Pulmonary artery endothelial cell (primary cell): ENCODE measurements at regions not wholly inside any gene's neighbourhood (a gene's known extent, or its start where the extent isn't known, plus 50 kb on each side); places are given as distances from the start of the nearest gene placed in this dataset.

Experiments used
- DNase-seq: peaks from one replicate; pipeline ENCODE4 v3.0.0-alpha.2; 2011; ENCODE audit warnings: low read depth, low spot score

DNA sequence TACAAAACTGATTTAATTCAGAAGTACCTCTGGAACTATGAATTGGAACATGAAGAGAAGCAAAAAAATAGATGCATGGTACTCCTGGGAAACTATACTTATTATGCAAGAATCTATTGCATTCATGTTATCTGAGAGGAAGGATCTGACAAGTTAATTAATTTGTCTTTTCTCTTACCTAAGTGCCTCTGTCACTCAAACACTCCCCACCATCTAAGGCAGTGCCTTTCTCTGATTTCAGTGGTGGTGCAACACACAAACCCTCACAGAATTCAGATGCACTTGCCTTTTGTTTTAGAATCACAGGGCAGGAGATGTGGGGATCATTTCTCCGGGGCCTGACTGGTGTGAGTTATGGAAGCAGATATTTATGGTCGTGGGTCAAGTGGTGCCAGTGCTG is 52.5 kb upstream of the C9orf72 start:
- DNase-seq: no peak

DNA sequence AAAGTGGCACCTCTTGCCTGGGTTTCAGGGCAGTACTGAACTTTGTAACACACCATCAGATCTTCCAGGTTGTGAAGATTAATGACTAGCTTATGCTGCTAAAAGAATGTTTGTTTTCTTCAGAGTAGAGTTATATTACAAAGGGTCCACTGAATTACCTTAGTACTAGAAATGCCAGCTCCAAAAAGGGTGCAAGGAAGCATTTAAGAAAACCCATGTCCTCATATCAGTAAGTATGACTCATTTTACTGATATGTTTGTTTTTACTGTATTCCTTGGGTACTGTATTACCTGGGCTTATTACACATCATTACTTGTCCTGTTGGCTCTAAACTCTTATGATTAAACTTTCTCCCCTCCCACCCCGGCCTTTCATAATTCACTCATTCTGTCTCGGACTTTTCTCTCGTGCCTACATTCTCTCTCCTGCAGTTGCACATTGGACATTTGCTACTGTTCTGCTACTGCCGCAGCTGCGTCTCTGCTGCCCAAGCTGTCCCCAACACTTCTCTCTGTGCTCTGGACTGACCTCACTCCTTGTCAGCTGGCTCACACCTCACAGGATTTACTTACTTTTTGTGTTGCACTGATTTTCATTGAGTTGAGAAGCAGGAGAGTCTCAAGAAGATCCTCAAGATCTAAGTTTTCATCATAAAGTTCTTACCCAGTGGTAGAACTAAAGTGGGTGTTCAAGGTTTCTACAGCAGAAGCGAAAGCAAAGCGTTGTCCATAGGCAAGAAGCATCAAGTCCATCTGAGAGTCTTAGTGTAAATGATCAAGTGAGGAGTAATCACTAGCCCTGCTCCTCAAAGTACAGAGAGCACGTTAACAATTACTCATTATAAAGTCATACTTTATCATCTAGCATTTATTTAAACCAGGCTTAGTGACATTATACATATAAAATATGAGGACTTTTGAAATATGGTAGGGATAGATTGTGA is 53.2 kb upstream of the C9orf72 start:
- DNase-seq: no peak

DNA sequence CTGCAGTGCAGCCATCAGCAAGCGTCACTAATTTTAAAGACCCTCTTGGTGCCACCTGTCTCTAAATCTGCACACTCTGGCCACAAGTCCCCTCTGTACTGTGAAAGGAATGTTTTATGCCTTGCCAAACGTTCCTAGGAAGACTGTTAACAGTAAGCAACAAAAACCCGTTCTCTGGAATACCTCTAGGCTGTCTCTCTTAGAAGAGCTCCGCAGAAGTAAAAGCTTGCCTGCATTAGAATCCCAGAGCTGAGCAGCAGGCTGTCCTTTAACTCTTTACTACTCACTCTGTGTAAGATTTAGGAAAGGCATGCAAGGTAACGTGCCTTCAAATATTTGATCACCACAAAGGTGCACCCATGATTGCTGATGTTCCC is 53.9 kb upstream of the C9orf72 start:
- no peak for DNase-seq

DNA sequence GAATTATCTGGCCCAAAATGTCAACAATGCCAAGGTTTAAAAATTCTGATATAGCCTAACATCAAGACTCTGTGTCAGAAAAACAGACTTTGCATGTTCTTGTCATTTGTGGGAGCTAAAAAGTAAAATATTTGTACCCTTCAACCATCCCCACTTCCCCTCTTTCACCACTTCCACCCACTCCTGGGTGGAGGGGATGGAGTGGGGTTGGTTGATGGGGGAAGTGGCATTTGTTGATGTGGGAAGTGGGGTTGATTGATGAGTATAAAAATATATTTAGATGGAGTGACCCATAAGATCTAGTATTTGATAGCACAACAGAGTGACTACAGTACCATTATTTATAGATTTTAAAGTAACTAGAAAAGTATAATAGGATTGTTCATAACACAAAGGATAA is 55.0 kb upstream of the C9orf72 start:
- DNase-seq: no peak

DNA sequence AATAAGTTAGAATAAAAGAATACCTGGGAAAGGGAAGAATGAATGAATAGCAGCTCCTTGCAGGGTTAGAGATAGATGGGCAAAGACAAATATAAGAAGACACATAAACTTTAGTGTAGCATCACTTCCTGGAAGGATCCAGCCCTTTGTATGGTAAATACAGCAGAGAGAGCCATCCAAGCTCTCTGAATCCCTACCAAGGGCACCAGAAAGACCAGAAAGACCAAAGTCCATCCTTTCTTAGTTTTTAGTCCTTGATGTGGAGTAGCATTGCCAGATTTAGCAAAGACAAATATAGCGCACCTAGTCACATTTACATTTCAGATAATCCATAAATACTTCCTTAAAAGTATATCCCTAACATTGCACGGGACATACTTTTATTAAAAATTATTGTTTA is 56.1 kb upstream of the C9orf72 start:
- DNase-seq: no peak

DNA sequence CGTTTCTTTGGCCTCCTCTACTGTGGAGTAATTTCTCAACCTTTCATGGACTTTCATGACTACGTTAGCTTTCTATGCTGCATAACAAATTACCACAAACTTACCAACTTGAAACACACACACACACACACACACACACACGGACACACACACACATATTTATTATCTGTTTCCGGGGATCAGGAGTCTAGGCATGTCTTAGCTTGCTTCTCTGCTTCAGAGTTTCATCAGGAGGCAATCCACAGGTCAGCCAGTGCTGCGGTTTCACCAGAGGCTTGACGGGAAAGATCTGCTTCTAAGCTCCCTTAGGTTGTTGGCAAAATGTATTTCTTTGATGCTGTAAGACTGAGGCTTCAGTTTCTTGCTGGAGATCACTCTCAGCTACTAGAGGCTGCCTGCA is 59.0 kb upstream of the C9orf72 start:
- no peak for DNase-seq

DNA sequence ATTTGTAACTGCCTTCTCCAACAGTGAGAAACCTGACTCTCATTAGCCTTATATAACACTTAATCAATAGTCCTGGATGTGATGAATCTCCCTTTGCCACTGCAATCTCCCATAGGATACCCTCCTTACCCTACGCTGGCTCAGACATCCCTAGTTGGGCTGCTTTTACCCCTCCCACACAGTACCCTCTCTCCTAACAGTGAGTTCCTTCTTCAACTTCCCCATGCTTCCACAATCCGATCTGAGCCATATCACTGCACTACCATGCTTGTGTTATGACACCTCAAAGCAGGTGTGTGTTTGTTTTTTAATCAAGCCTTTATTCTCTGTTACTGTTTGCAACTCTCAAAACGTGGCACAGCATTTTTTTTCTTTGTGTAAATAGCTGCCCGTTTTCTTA is 60.5 kb upstream of the C9orf72 start:
- no peak for DNase-seq

DNA sequence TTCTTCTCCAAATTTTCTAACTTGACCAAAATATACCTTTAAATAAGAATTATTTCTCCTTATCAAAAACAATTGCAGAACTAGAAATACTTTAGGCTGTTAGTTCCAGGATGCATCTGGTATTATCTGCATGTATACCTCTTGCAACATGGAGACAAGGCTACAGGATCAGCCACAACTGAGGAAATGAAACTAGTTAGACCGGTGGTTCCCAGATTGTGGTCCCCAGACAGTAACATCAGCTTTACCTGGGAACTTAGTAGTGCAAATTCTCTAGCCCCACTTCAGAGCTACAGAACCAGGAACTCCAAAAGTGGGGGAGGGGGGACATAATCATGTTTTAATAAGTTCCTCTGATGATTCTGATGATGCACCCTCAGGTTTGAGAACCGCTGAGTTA is 61.6 kb upstream of the C9orf72 start:
- DNase-seq: no peak

DNA sequence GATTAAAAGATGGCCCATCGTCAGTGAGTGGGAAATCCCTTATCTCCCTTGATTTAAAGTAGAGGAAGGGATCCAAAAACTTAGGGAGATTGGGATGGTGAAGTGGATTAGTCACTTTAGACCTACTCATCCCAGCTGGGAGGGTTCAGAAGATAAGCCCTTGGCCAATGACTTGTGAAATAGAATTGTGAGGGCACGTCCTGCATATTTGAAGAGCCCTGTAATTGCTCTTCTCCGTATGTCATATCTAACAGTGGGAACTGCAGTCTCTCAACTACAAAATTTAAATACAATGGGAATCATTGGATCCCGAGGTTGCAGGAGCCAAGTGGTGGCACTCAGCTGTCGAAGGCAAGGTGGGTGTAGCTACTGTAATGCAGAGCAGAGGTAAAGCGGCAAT is 65.4 kb upstream of the C9orf72 start:
- DNase-seq: no peak

DNA sequence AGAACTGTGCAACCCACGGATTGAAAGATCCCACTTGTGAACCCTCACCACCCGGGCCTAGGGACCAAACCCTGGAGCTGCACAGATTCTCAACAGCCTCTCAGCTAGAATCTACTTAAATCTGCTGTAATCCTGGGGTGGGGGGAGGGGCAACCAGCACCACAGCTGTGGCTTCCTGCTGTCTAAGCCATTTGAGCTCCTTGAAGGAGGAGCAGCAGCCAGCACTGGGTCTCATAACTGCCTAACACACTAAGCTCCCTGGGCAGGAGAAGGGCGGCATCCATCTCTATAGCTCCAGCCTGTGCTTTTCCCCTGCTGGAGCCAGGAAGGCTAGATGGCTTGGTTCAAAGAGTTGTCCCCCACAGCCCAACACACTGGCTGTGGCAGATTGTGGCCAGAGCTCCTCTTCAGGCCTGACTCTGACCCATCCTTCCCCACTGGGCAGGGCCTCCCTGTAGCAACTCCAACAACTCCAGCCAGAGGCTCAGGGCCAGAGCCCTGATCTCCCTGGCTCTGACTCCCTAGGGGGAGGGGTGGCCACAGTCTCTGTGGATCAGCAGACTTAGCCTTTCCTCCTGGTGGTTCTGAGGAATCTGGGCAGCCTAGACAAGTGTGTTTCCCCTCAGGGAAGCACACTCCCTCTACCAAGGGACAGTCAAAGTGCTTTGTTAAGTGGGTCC is 72.0 kb upstream of the C9orf72 start:
- no peak for DNase-seq

DNA sequence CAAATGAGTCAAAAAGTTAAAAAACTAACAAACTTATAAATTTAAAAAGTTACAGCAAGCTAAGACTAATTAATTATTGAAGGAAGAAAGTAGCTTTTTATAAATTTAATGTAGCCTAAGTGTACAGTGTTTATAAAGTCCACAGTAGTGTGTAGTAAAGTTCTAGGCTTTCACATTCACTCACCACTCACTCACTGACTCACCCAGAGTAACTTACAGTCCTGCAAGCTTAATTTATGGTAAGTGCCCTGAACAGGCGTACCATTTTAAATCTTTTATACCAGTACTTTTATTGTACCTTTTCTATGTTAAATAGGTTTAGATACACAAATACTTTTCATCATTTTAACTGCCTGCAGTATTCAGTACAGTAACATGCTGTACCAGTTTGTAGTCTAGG is 80.0 kb upstream of the C9orf72 start:
- DNase-seq: no peak

DNA sequence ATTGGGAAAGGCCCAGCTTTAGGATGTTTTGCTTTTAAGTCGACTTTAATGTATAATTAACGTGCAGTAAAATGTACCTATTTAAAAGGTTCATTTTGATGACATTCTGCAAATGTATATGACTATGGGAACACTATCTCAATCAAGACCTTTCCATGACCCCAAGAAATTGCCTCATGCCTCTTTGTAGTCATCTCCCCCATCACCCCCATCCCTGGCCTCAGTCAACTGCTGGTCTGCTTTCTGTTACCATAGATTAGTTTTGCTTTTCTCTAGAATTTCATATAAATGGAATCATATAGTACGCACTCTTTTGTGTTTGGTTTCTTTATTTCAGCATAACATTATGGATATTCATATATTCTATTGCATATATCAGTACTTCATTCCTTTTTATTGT is 80.7 kb upstream of the C9orf72 start:
- no peak for DNase-seq

DNA sequence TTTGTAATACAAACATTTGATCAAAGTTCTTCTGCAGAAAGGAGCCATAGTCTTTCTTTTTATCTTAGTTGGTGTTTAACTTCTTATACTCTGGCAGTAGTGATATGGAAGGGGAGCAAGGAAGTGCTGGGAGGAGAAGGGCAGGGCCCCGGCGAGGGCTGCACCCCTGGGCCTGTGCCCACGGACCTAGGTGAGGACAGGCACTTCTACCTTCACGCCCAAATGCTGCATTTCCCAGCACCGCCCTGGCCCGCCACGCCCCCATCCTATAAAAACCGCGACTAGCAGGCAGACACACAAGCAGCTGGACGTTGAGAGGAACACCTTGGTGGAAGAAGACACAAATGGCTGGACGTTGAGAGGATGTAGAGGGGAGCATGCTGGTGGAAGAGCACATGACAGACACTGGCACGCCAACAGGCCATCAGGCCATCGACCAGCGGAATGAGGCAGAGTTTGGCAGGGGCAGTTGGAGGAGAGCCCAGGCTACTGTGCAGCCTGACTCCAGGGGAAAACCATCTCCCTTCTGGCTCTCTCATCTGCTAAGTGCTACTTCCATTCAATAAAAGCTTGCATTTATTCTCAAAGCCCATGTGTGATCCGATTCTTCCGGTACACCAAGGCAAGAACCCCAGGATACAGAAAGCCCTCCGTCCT is 81.5 kb upstream of the C9orf72 start:
- DNase-seq: no peak

DNA sequence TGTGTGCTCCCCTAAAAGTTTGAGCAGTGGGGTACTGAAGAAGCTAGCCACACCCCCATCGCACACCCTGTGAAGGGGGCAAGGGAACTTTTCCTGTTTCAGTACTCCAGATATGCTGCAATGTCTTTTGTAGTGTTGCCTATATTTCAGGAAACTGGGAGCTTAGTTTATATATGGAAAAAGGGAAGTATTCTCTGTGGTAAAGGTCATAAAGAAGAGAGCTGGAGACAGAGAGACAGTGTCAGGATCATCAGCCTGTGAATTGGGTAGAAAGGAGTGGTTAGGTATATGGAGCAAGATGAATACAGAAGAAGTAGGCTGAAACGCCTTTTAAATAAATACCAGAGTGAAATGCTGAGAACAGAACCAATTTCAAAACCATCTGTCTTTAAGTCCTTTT is 82.2 kb upstream of the C9orf72 start:
- no peak for DNase-seq

DNA sequence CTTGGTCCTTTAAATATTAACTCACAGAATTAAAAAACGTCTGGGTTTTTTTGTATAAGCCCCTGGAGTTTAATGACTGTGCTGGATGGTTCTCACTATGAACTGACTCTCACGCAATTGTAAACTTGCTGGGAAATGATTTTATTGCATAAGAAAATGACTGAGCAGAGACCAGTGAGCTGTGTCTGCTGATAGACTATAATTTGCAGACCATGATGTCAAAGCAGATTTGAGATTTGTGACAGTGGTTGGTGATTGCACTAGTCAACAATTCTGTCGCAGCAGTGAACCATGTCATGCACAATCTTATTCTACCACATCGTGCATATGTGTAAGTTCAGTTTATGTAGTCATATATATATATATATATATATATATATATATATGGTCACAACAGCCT is 85.7 kb upstream of the C9orf72 start:
- DNase-seq: no peak

DNA sequence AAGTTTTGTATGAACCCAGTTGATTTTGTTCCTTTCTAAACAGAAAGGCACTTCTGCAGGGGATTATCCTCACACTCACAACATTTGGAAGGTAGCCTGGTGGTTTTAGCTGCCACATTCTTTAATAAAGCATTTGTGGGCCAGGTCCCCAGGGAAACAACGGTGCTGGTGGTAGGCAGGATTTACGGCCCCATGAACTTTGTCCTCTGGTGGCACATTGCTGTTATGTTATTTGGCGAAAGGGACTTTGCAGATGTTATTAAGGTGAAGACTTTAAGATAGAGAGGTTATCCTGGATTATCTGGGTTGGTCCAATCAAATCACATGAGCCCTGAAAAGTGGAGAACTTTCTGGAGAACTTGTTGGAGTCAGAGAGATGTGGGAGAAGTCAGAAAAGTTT is 86.3 kb upstream of the C9orf72 start:
- DNase-seq: no peak

DNA sequence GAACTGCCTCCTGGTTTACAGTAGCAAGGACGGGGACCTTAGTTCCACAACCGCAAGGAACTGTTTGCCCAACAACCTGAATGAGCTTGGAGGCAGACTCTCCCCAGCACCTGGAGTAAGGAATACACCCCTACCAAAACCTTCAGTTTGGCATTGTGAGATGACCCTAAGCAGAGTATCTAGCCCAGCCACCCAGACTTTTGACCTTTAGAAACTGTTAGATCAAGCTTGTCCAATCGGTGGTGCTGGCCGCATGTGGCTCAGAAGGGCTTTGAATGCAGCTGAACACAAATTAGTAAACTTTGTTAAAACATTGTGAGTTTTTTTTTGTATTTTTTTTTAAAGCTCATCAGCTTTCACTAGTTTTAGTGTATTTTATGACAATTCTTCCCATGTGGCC is 86.9 kb upstream of the C9orf72 start:
- no peak for DNase-seq

DNA sequence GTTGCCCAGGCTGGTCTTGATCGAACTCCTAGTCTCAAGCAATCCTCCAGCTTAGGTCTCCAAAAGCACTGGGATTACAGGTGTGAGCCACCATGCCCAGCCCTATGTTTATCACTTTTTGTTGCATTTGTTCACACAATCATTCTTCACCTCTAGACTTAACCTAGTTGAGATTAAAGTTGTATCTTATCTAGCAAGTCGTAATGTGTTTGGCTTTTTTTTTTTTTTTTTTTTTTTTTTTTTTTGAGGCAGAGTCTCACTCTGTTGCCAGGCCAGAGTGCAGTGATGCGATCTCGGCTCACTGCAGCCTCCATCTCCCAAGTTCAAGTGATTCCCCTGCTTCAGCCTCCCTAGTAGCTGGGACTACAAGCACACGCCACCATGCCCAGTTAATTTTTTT is 90.2 kb upstream of the C9orf72 start:
- DNase-seq: no peak

DNA sequence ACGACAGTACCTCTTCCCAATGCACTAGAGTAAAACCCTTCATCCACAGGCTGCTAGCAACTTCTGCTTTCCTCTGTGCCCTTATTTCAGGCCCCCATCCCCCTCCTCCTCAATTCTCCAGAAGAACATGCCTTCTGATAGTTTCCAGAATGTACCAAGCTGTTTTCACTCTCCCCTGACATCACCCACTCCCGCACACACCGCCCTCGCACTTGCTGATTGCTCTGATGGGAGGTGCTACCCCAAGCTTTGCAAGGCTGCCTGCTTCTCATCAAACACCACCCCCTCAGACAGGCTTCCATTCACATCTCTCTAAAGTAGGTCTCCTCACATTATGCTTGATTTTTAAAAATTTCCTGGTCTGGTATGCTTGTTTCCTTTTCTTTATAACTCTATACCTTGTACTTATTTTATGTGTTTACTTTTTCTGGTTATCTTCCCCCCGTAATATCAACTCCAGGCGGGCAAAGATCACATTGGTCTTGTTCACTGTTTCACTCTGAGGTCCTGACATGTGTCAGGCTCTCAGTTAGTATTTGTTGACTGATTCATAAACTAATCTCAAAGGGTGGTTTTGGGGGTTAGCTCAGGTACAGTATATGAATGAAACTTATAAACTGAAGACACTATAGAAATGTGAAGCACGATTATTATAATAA is 91.0 kb upstream of the C9orf72 start:
- no peak for DNase-seq

DNA sequence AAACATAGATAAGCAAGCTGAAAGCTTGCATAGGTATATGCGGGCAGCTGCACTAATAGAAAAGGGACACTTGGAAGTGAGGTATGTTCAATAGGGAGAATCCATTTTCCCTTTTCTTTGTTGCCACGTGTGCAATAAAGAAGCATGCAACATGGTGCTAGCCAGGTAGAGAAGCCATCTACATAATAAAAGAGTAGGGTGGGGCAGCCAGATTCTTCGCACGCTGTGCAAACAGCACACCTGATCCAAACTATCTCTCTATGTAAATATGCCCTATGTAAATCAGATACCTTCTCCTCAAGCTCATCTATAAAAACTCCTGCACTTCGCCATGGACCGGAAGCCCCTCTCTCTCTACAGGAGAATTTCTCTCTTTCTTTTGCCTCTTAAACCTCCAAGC is 91.9 kb upstream of the C9orf72 start:
- DNase-seq: no peak

DNA sequence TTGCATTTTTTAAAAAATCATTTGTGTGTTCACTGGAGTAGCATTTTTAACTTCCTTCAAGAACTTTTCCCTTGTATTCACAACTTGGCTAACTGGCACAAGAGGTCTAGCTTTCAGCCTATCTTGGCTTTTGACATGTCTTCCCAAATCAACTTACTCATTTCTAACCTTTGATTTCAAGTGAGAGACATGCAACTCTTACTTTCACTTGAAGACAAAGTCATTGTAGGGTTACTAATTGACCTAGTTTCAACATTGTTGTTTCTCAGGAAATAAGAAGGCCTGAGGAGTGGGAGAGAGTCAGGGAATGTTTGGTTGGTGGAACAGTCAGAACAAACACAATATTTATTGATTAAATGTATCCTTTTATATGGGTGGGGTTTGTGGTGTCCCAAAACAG is 95.0 kb upstream of the C9orf72 start:
- DNase-seq: no peak

DNA sequence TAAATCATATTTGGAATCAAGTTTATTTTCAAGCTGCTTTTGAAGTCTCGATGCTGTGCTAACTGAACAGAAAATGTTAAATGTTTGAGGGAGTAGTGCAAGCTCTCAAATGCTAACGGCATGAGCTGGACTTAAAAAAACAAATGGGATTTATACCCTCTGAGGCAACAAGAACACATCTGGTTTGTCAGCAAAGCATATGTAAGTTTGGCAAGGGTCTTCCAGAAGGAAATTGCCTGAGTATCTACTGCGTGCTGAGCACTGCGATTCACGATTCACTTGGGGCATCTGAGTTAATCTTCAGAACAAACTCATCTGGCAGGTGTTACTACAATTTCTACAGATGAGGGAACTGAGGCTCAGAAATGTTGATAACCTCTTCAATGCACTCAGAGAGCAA is 98.4 kb upstream of the C9orf72 start:
- no peak for DNase-seq
